Endothelial cell (in vitro differentiated cells): ENCODE measurements at regions not wholly inside any gene's neighbourhood (a gene's known extent, or its start where the extent isn't known, plus 50 kb on each side); places are given as distances from the start of the nearest gene placed in this dataset.

Experiments used
- DNase-seq: peaks from one replicate; pipeline ENCODE4 v3.0.0; 2021; ENCODE audit warnings: low spot score
- H3K27ac Mint-ChIP-seq: one replicate; pipeline ENCODE4 v1.8.0; 2021; ENCODE audit warnings: mixed read lengths, inconsistent platforms; ENCODE audit not compliant: unreplicated experiment
- H3K27me3 Mint-ChIP-seq: one replicate; pipeline ENCODE4 v1.8.0; 2021; ENCODE audit warnings: mild to moderate bottlenecking, moderate library complexity, mixed read lengths, inconsistent platforms; ENCODE audit not compliant: unreplicated experiment
- H3K36me3 Mint-ChIP-seq: one replicate; pipeline ENCODE4 v1.8.0; 2021; ENCODE audit warnings: mild to moderate bottlenecking, low read depth, mixed read lengths, inconsistent platforms; ENCODE audit not compliant: unreplicated experiment
- H3K4me1 Mint-ChIP-seq: one replicate; pipeline ENCODE4 v1.8.0; 2021; ENCODE audit warnings: mild to moderate bottlenecking, mixed read lengths, inconsistent platforms; ENCODE audit not compliant: unreplicated experiment
- H3K4me3 Mint-ChIP-seq: one replicate; pipeline ENCODE4 v1.8.0; 2021; ENCODE audit warnings: mild to moderate bottlenecking, mixed read lengths, inconsistent platforms; ENCODE audit not compliant: unreplicated experiment
- H3K9me3 Mint-ChIP-seq: one replicate; pipeline ENCODE4 v1.8.0; 2021; ENCODE audit warnings: mixed read lengths, inconsistent platforms; ENCODE audit not compliant: unreplicated experiment
- TF ChIP-seq, protein P1 (sequence below): fragments of 200-600 bp; sonication (generic); IDR thresholded peaks from one replicate; pipeline ENCODE4 v1.5.0; 2021; ENCODE audit warnings: antibody characterized with exemption; ENCODE audit not compliant: unreplicated experiment

DNA sequence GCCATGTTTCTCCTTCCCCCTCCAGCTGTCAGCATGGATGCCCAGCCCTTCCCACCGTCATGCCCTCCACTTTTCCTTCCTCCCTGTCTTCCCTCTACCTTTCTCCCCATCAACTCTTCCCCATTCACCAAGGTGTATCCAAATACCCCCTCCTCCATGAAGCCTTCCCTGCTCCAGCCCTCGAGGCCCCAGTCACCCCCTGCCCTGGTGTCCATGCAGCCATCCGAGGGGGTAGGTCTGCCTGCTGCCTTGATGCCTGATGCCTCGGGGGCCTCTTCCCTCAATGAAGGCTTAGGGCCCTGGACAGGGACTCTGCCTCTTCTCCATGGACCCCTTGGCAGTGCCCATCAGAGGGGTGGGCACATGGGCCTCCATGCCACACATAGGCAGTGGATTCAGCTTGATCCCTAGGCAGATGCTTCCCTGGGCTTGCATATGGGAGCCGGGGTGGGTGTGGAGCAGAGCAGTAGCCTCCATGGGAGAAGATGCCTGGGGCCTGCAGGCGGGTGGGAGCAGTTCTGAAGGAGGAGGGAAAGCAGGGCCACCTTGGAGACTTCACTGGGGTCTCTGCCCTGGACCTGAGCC, 795.8 kb downstream of the BRD1 start:
- Mint-ChIP-seq H3K9me3 (no peaks in the 10 kb centered on the region), H3K27me3 (peaks cover 6% of the 10 kb centered on the region), H3K4me1 (no peaks in the 10 kb centered on the region), H3K36me3 (no peaks in the 10 kb centered on the region), H3K4me3 (no peak overlapping the region), H3K27ac (no peak overlapping the region)
- no peak for DNase-seq
- TF ChIP-seq, protein P1, sequence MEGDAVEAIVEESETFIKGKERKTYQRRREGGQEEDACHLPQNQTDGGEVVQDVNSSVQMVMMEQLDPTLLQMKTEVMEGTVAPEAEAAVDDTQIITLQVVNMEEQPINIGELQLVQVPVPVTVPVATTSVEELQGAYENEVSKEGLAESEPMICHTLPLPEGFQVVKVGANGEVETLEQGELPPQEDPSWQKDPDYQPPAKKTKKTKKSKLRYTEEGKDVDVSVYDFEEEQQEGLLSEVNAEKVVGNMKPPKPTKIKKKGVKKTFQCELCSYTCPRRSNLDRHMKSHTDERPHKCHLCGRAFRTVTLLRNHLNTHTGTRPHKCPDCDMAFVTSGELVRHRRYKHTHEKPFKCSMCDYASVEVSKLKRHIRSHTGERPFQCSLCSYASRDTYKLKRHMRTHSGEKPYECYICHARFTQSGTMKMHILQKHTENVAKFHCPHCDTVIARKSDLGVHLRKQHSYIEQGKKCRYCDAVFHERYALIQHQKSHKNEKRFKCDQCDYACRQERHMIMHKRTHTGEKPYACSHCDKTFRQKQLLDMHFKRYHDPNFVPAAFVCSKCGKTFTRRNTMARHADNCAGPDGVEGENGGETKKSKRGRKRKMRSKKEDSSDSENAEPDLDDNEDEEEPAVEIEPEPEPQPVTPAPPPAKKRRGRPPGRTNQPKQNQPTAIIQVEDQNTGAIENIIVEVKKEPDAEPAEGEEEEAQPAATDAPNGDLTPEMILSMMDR: no peak

DNA sequence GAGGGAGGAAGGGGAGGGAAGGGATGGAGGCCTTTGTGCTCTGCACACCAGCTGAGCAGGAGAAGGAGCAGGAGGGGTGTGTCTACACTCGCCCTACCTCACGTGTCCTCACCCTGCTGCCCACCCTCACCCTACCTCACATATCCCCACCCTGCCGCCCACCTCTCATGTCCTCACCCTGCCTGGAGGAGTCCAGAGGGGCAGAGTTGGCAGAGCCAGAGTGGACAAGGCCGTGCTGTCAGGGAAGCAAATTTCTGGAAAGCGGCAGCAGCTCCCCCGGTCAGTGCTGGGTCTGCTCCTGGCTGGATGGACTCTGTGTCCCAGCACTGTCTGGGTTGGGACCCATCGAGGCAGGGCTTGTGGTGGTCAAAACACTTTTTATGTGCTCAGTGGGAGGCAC, 799.6 kb downstream of the BRD1 start:
- Mint-ChIP-seq H3K4me3 (no peak overlapping the region), H3K27me3 (peaks cover 2% of the 10 kb centered on the region), H3K36me3 (no peaks in the 10 kb centered on the region), H3K27ac (no peak overlapping the region), H3K9me3 (no peaks in the 10 kb centered on the region), H3K4me1 (no peaks in the 10 kb centered on the region)
- no peak for DNase-seq
- TF ChIP-seq, protein P1: no peak

DNA sequence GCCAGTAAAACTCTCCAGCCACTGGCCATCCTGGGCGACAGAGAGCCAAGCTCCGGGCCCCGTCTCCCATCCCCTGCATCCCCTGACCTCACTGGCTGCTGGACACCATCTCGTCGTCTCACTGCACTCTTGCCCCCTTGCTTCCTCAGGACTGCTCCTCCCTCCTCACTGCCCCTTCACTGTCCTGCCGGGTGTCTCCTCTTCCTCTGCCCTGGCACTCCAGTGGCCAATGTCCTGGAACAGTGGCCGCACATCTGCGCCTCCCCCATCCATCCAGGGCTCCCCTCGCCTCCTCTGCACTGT, 800.4 kb downstream of the BRD1 start:
- Mint-ChIP-seq H3K36me3 (no peaks in the 10 kb centered on the region), H3K9me3 (no peaks in the 10 kb centered on the region), H3K4me1 (no peaks in the 10 kb centered on the region), H3K27ac (no peak overlapping the region), H3K27me3 (peaks cover 2% of the 10 kb centered on the region), H3K4me3 (no peak overlapping the region)
- TF ChIP-seq, protein P1: no peak
- no peak for DNase-seq

DNA sequence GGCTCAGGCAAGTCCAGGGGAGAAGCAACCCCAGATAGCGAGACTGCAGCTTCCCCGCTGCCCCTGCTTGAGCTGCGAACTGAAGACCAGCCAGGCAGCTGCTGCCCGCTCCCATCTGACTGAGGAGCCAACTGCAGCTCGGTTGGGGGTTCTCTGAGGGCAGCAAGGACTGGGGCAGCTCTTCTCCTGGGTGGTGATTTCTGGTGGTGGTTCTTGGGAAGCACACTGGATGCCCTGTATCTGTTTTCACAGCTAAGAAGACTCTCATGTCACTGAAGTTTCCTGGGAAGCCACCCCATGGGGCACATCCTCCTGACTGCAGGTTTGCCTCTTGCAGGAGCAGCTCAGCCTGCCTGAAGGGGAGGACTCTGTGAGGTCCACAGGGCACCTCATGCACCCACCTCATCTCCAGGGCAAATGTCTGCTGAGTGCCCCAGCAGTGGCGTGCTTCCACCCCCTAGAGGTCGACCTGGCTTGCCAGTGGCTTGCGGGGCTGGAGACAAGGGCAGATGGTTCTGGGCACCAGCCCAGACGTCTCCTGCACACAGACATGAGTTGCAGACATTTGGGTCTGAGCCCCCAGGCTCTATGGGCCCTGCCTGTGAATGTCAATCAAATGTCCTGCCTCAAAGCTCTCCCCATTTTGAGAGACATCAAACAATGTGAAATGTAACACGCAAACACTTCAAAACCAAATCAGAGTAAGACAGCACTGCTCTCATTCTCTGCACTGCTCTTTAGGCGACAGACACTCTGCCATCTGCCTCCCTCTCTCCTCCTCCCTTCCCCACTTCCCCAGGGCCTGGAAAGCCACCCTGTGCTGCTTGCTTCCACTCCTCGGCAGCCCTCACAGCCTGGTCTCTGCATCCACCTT, 800.9 kb downstream of the BRD1 start:
- no peak overlapping the region for H3K4me3 Mint-ChIP-seq
- H3K9me3 Mint-ChIP-seq: no peaks in the 10 kb centered on the region
- peaks cover 2% of the 10 kb centered on the region for H3K27me3 Mint-ChIP-seq
- no peaks in the 10 kb centered on the region for H3K36me3 Mint-ChIP-seq
- no peaks in the 10 kb centered on the region for H3K4me1 Mint-ChIP-seq
- DNase-seq: peak; percentile 47
- TF ChIP-seq, protein P1: no peak
- H3K27ac Mint-ChIP-seq: no peak overlapping the region

DNA sequence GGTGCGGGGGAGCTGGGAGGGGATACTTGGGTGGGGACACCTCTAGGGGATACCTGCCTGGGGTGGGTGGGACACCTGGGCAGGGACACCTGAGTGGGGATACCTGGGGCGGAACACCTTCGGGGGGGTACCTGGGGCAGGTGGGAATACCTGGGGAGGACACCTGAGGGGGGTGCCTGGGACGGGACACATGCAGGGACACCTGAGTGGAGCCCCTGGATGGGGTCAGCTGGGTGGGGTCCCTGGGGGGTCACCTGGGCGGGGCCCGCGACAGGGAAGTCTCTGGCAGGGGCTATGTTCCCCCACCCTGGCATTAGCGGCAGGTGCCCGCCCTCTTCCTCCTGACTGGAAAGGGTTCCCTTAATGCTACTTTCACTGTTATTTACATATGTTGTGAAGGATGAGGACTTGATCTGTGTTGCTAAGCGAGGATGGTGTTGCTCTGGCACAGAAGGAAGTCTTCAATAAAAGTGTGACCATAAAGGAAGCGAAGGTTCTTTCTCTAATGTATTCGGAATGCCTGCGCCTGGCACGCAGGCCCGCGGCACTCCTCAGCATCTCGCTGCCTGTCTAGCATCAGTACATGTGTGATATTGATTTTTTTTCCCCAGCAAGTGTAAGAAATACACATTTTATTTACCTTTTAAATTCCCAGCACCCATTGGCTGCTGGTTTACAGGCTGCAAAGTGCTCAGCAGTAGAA, 801.7 kb downstream of the BRD1 start:
- no peak overlapping the region for H3K4me3 Mint-ChIP-seq
- no peaks in the 10 kb centered on the region for H3K27me3 Mint-ChIP-seq
- DNase-seq: no peak
- TF ChIP-seq, protein P1: no peak
- no peaks in the 10 kb centered on the region for H3K36me3 Mint-ChIP-seq
- H3K4me1 Mint-ChIP-seq: no peaks in the 10 kb centered on the region
- H3K9me3 Mint-ChIP-seq: no peaks in the 10 kb centered on the region
- H3K27ac Mint-ChIP-seq: no peak overlapping the region
